AG10803 (cell line): ENCODE measurements at regions not wholly inside any gene's neighbourhood (a gene's known extent, or its start where the extent isn't known, plus 50 kb on each side); places are given as distances from the start of the nearest gene placed in this dataset.
A peak's percentile ranks its signal among the peaks of the same experiment; 100 is the strongest.

Experiments
- DNase-seq: peaks from one replicate; pipeline ENCODE4 v3.0.0; 2010; ENCODE audit warnings: low read depth
- H3K4me3 ChIP-seq: 2 replicates; pipeline ENCODE4 v1.5.1; 2011; ENCODE audit warnings: mild to moderate bottlenecking, low read length, control low read depth
- CTCF ChIP-seq: conservative IDR thresholded peaks from 2 replicates; pipeline ENCODE4 v1.5.1; 2011; ENCODE audit warnings: mild to moderate bottlenecking, low read length, control low read depth, inconsistent platforms

GRCh38 chr1:78829644-78830043 is 176.9 kb downstream of the ADGRL4 start:
- H3K4me3 ChIP-seq = no peak overlapping the region
- no peak for TF ChIP-seq CTCF
- no peak for DNase-seq

GRCh38 chr1:78830321-78830720 is 176.2 kb downstream of the ADGRL4 start:
- TF ChIP-seq CTCF = no peak
- H3K4me3 ChIP-seq = no peak overlapping the region
- DNase-seq = peak; percentile 13

GRCh38 chr1:78831731-78832360 is 174.7 kb downstream of the ADGRL4 start:
- TF ChIP-seq CTCF = no peak
- H3K4me3 ChIP-seq = no peak overlapping the region
- DNase-seq = peak; percentile 95

- H3K4me3 ChIP-seq = no peak overlapping the region
- peak; percentile 77 for DNase-seq
- no peak for TF ChIP-seq CTCF
Observed at GRCh38 chr1:78833491-78833890, 173.0 kb downstream of the ADGRL4 start.

- TF ChIP-seq CTCF = no peak
- no peak overlapping the region for H3K4me3 ChIP-seq
- no peak for DNase-seq
Observed at GRCh38 chr1:78834201-78834741, 172.3 kb downstream of the ADGRL4 start.

- no peak for TF ChIP-seq CTCF
- DNase-seq = peak; percentile 18
- no peak overlapping the region for H3K4me3 ChIP-seq
Observed at GRCh38 chr1:78836726-78837125, 169.8 kb downstream of the ADGRL4 start.

GRCh38 chr1:78839704-78840277 is 166.7 kb downstream of the ADGRL4 start:
- no peak overlapping the region for H3K4me3 ChIP-seq
- peak; percentile 68 for TF ChIP-seq CTCF
- DNase-seq = peak; percentile 35
